ENCODE measurements at regions not wholly inside any gene's neighbourhood (a gene's known extent, or its start where the extent isn't known, plus 50 kb on each side); places are given as distances from the start of the nearest gene placed in this dataset.
A peak's percentile ranks its signal among the peaks of the same experiment; 100 is the strongest.
"Not testable (repeated sequence)": the region's sequence is repeated elsewhere in the genome, so short reads cannot be mapped to it uniquely, and the experiment has no call there.

GRCh38 chr16:17038415-17038814 is 432.3 kb downstream of the XYLT1 start:
- ChIA-PET POLR2A (no interaction called here), CTCF (no interaction called here)
- no peak overlapping the region for H3K4me3 ChIP-seq
- H3K9me3 ChIP-seq, result 0 out of 3 replicates have a peak, but pooled peaks cover 2% of the 10 kb centered on the region
- ATAC-seq (no peak), FAIRE-seq (no peak), DNase-seq (ENCODE audit: low read depth in 1 of 2, low spot score in 1 of 2) (no peak)
- TF ChIP-seq REST (IDR thresholded peaks at IDR 0.05) (peak; percentile 61), ZNF302 (CRISPR knock-in tag; IDR thresholded peaks at IDR 0.05) (no peak), FOSL2 (IDR thresholded peaks at IDR 0.05) (no peak), FOSL2 (CRISPR knock-in tag; IDR thresholded peaks at IDR 0.05) (no peak), ATOH8 (CRISPR knock-in tag; IDR thresholded peaks at IDR 0.05; ENCODE audit: low read depth) (no peak)
- H3K4me1 ChIP-seq, result no peaks in the 10 kb centered on the region
- 44% methylated on average over 5 of the region's 5 CpGs for WGBS (ENCODE audit: missing lambda C conversion rate)
- no peak overlapping the region for H3K4me2 ChIP-seq
- no peak overlapping the region for H3K27ac ChIP-seq

- DNase-seq (ENCODE audit: low read depth in 1 of 2, low spot score in 1 of 2); H3K4me3 ChIP-seq; H3K4me2 ChIP-seq; H3K4me1 ChIP-seq; H3K9me3 ChIP-seq; CTCF ChIA-PET; FAIRE-seq; ATAC-seq; H3K27ac ChIP-seq; POLR2A ChIA-PET: not testable (repeated sequence)
- WGBS (ENCODE audit: missing lambda C conversion rate), result 12% methylated on average over 2 of the region's 2 CpGs
These were observed 421.7 kb downstream of the XYLT1 start for GRCh38 chr16:17049109-17049508.

- CTCF ChIA-PET, result no interaction called here
- H3K9me3 ChIP-seq, result 0 out of 3 replicates have a peak, but pooled peaks cover 4% of the 10 kb centered on the region
- H3K27ac ChIP-seq, result no peak overlapping the region
- DNase-seq (ENCODE audit: low read depth in 1 of 2, low spot score in 1 of 2), result no peak
- no peak overlapping the region for H3K4me2 ChIP-seq
- TF ChIP-seq JUNB (IDR thresholded peaks at IDR 0.05) (no peak), SREBF2 (IDR thresholded peaks at IDR 0.05) (no peak), EHMT2 (IDR thresholded peaks at IDR 0.05; ENCODE audit: low read depth) (no peak), KDM5A (IDR thresholded peaks at IDR 0.05) (no peak), CHD2 (IDR thresholded peaks at IDR 0.05; ENCODE audit: low read length, partially characterized antibody) (no peak), CHD4 (IDR thresholded peaks at IDR 0.05; ENCODE audit: borderline replicate concordance) (no peak), CBX8 (IDR thresholded peaks at IDR 0.05) (no peak), REST (IDR thresholded peaks at IDR 0.05) (no peak)
- WGBS (ENCODE audit: missing lambda C conversion rate), result 4% methylated on average over 1 of the region's 1 CpG
- no peak for FAIRE-seq
- H3K4me1 ChIP-seq, result no peaks in the 10 kb centered on the region
- H3K4me3 ChIP-seq, result no peak overlapping the region
- ATAC-seq, result no peak
- POLR2A ChIA-PET, result no interaction called here
These were observed 420.3 kb downstream of the XYLT1 start for GRCh38 chr16:17050468-17050867.
